HG03108 (cell line): ENCODE measurements at regions not wholly inside any gene's neighbourhood (a gene's known extent, or its start where the extent isn't known, plus 50 kb on each side); places are given as distances from the start of the nearest gene placed in this dataset.

ENCODE experiments used
- ATAC-seq: cut with Tn5 transposase; IDR thresholded peaks from one replicate; pipeline ENCODE4 v1.9.1; 2021; ENCODE audit warnings: moderate library complexity; ENCODE audit not compliant: unreplicated experiment

GRCh38 chr3:83734656-83735055, 1224.1 kb upstream of the CADM2 start:
- ATAC-seq: no peak

- ATAC-seq: no peak
Measured at GRCh38 chr3:83738202-83738601, 1220.6 kb upstream of the CADM2 start.

GRCh38 chr3:83740504-83740903, 1218.3 kb upstream of the CADM2 start:
- ATAC-seq: no peak

- no peak for ATAC-seq
Measured at GRCh38 chr3:83765956-83766355, 1192.8 kb upstream of the CADM2 start.

- ATAC-seq: no peak
Measured at GRCh38 chr3:83769791-83770663, 1188.8 kb upstream of the CADM2 start.

GRCh38 chr3:83770664-83771402, 1188.0 kb upstream of the CADM2 start:
- no peak for ATAC-seq

GRCh38 chr3:83802801-83803200, 1156.0 kb upstream of the CADM2 start:
- ATAC-seq: no peak

GRCh38 chr3:83807511-83807910, 1151.3 kb upstream of the CADM2 start:
- ATAC-seq: no peak

GRCh38 chr3:83813176-83813575, 1145.6 kb upstream of the CADM2 start:
- no peak for ATAC-seq

GRCh38 chr3:83816653-83817052, 1142.1 kb upstream of the CADM2 start:
- no peak for ATAC-seq

GRCh38 chr3:83821506-83821905, 1137.3 kb upstream of the CADM2 start:
- ATAC-seq: no peak

GRCh38 chr3:83823095-83823494, 1135.7 kb upstream of the CADM2 start:
- ATAC-seq: no peak

GRCh38 chr3:83835040-83835439, 1123.7 kb upstream of the CADM2 start:
- no peak for ATAC-seq

GRCh38 chr3:83842511-83842910, 1116.3 kb upstream of the CADM2 start:
- ATAC-seq: no peak

GRCh38 chr3:83843716-83844115, 1115.1 kb upstream of the CADM2 start:
- no peak for ATAC-seq

- ATAC-seq: no peak
Measured at GRCh38 chr3:83849106-83849730, 1109.6 kb upstream of the CADM2 start.

GRCh38 chr3:83863380-83863779, 1095.4 kb upstream of the CADM2 start:
- no peak for ATAC-seq

- no peak for ATAC-seq
Measured at GRCh38 chr3:83868909-83869567, 1089.8 kb upstream of the CADM2 start.

- no peak for ATAC-seq
Measured at GRCh38 chr3:83873550-83873949, 1085.2 kb upstream of the CADM2 start.

GRCh38 chr3:83877910-83878309, 1080.9 kb upstream of the CADM2 start:
- no peak for ATAC-seq

GRCh38 chr3:83882701-83883100, 1076.1 kb upstream of the CADM2 start:
- no peak for ATAC-seq
